ENCODE measurements at regions not wholly inside any gene's neighbourhood (a gene's known extent, or its start where the extent isn't known, plus 50 kb on each side); places are given as distances from the start of the nearest gene placed in this dataset.
"Not testable (repeated sequence)": the region's sequence is repeated elsewhere in the genome, so short reads cannot be mapped to it uniquely, and the experiment has no call there.

- H3K4me3 ChIP-seq (replicated peaks; ENCODE audit: low read depth, low read length): no peak overlapping the region
- DNase-seq (ENCODE audit: extremely low read depth, low read depth): no peak
- TF ChIP-seq, protein P1, sequence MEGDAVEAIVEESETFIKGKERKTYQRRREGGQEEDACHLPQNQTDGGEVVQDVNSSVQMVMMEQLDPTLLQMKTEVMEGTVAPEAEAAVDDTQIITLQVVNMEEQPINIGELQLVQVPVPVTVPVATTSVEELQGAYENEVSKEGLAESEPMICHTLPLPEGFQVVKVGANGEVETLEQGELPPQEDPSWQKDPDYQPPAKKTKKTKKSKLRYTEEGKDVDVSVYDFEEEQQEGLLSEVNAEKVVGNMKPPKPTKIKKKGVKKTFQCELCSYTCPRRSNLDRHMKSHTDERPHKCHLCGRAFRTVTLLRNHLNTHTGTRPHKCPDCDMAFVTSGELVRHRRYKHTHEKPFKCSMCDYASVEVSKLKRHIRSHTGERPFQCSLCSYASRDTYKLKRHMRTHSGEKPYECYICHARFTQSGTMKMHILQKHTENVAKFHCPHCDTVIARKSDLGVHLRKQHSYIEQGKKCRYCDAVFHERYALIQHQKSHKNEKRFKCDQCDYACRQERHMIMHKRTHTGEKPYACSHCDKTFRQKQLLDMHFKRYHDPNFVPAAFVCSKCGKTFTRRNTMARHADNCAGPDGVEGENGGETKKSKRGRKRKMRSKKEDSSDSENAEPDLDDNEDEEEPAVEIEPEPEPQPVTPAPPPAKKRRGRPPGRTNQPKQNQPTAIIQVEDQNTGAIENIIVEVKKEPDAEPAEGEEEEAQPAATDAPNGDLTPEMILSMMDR (IDR thresholded peaks at IDR 0.05; ENCODE audit: low read depth, low read length, missing control alignments): peak; percentile 71
Observed at GRCh38 chr3:61371123-61371522, 119.9 kb upstream of the FHIT start.

DNA sequence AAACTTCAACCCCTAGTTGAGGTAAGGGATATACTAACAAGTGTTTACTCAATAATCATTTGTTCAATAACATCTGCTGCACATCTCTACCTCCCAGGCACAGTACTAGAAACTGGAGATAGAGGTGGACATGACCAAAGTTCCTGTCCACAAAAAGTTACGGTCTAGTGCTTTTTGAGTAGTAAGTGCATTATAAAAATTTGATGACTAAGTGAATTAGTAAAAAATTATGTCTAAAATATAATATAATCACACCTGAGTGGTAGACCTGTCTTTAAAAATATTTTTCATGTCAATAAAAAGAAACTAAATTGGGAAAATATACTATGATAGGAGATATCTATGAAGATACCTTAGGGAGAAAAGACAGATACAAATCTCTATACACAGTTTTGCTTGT is 121.5 kb upstream of the FHIT start:
- TF ChIP-seq, protein P1 (IDR thresholded peaks at IDR 0.05; ENCODE audit: low read depth, low read length, missing control alignments): no peak
- no peak for DNase-seq (ENCODE audit: extremely low read depth, low read depth)
- no peak overlapping the region for H3K4me3 ChIP-seq (replicated peaks; ENCODE audit: low read depth, low read length)

DNA sequence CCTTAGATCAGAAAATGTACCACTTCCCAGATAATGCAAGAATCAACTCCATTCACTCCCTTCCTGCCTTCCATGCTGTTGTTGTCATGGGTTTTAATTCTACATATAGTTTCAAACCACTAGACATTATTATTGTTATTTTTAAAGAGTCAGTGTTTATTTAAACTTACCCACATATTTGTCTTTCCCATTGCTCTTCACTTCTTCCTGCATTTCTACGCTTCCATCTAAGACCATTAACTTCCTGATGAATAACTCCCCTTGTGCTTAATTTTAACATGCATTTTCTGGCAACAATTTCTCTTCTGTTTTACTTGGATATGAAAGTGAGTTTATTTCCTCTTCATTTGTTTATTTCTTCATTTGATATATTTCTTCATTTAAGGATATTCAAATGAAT is 127.1 kb upstream of the FHIT start:
- DNase-seq (ENCODE audit: extremely low read depth, low read depth): no peak
- no peak overlapping the region for H3K4me3 ChIP-seq (replicated peaks; ENCODE audit: low read depth, low read length)
- TF ChIP-seq, protein P1 (IDR thresholded peaks at IDR 0.05; ENCODE audit: low read depth, low read length, missing control alignments): no peak

GRCh38 chr3:61381745-61382392 is 130.6 kb upstream of the FHIT start:
- TF ChIP-seq, protein P1 (IDR thresholded peaks at IDR 0.05; ENCODE audit: low read depth, low read length, missing control alignments): peak; percentile 55
- no peak overlapping the region for H3K4me3 ChIP-seq (replicated peaks; ENCODE audit: low read depth, low read length)
- peak; percentile 2 for DNase-seq (ENCODE audit: extremely low read depth, low read depth)

GRCh38 chr3:61387817-61388216 is 136.6 kb upstream of the FHIT start:
- DNase-seq (ENCODE audit: extremely low read depth, low read depth): no peak
- H3K4me3 ChIP-seq (replicated peaks; ENCODE audit: low read depth, low read length): no peak overlapping the region
- TF ChIP-seq, protein P1 (IDR thresholded peaks at IDR 0.05; ENCODE audit: low read depth, low read length, missing control alignments): no peak

DNA sequence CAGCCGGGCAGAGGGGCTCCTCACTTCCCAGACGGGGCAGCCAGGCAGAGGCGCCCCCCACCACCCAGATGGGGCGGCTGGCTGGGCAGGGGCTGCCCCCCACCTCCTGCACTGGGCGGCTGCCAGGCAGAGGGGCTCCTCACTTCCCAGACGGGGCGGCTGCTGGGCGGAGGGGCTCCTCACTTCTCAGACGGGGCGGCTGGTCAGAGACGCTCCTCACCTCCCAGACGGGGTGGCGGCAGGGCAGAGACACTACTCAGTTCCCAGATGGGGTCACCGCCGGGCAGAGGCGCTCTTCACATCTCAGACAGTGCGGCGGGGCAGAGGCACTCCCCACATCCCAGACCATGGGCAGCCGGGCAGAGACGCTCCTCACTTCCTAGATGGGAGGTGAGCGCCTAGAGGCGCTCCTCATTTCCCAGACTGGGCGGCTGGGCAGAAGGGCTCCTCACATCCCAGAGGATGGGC is 142.3 kb upstream of the FHIT start:
- H3K4me3 ChIP-seq (replicated peaks; ENCODE audit: low read depth, low read length); DNase-seq (ENCODE audit: extremely low read depth, low read depth): not testable (repeated sequence)

GRCh38 chr3:61401359-61401758 is 150.1 kb upstream of the FHIT start:
- TF ChIP-seq, protein P1 (IDR thresholded peaks at IDR 0.05; ENCODE audit: low read depth, low read length, missing control alignments): no peak
- no peak for DNase-seq (ENCODE audit: extremely low read depth, low read depth)
- H3K4me3 ChIP-seq (replicated peaks; ENCODE audit: low read depth, low read length): no peak overlapping the region

Data from HFF-Myc (cell line).